Mesenchymal stem cell (in vitro differentiated cells and primary cell): ENCODE measurements at regions not wholly inside any gene's neighbourhood (a gene's known extent, or its start where the extent isn't known, plus 50 kb on each side); places are given as distances from the start of the nearest gene placed in this dataset.

ENCODE experiments used
- DNase-seq: peaks from one replicate; pipeline ENCODE4 v3.0.0-alpha.2; 2013
- H2AFZ ChIP-seq: one replicate; pipeline ENCODE4 v1.6.1; 2013; ENCODE audit warnings: low read depth, mild to moderate bottlenecking, control low read depth, inconsistent platforms, low read length, moderate library complexity
- H2AK5ac ChIP-seq: 2 replicates; pipeline ENCODE4 v1.6.1; 2013; ENCODE audit warnings: low read length, moderate library complexity, mild to moderate bottlenecking, inconsistent platforms; ENCODE audit not compliant: severe bottlenecking
- H2BK120ac ChIP-seq: one replicate; pipeline ENCODE4 v1.6.1; 2013; ENCODE audit warnings: low read depth, mild to moderate bottlenecking, inconsistent platforms, low read length, moderate library complexity
- H2BK12ac ChIP-seq, 2 experiments: one replicate each; pipeline ENCODE4 v1.6.1; 2013; ENCODE audit warnings: inconsistent platforms in 2 of 2, low read length in 2 of 2, mild to moderate bottlenecking in 2 of 2, moderate library complexity in 2 of 2, control low read depth in 1 of 2
- H2BK15ac ChIP-seq: one replicate; pipeline ENCODE4 v1.6.1; 2013; ENCODE audit warnings: mild to moderate bottlenecking, low read depth, inconsistent platforms; ENCODE audit not compliant: poor library complexity, severe bottlenecking
- H2BK5ac ChIP-seq: 2 replicates; pipeline ENCODE4 v1.6.1; 2013; ENCODE audit warnings: low read depth, mild to moderate bottlenecking, low read length, control low read depth, inconsistent platforms; ENCODE audit not compliant: poor library complexity, severe bottlenecking
- H3K14ac ChIP-seq, 2 experiments: one replicate each; pipeline ENCODE4 v1.6.1; 2013; ENCODE audit warnings: inconsistent platforms in 2 of 2, low read length in 2 of 2, control low read depth in 1 of 2, mild to moderate bottlenecking in 1 of 2, moderate library complexity in 1 of 2
- H3K18ac ChIP-seq, 2 experiments: one replicate each; pipeline ENCODE4 v1.6.1; 2013; ENCODE audit warnings: inconsistent platforms in 2 of 2, low read length in 2 of 2, control low read depth in 1 of 2, low read depth in 1 of 2, mild to moderate bottlenecking in 1 of 2
- H3K23ac ChIP-seq, 2 experiments: one replicate each; pipeline ENCODE4 v1.6.1; 2013; ENCODE audit warnings: inconsistent platforms in 2 of 2, low read length in 2 of 2, mild to moderate bottlenecking in 2 of 2, moderate library complexity in 2 of 2, control low read depth in 1 of 2
- H3K27ac ChIP-seq: 2 replicates; pipeline ENCODE4 v1.5.1; 2013; ENCODE audit warnings: mild to moderate bottlenecking, moderate library complexity, low read length, control low read depth, inconsistent platforms; ENCODE audit not compliant: poor library complexity, severe bottlenecking
- H3K27me3 ChIP-seq, 2 experiments: 2 replicates each; pipeline versions ENCODE4 v1.6.1 to v1.7.0; 2013; ENCODE audit warnings: low read length in 2 of 2, mild to moderate bottlenecking in 2 of 2, moderate library complexity in 2 of 2, control low read depth in 1 of 2, inconsistent platforms in 1 of 2; ENCODE audit not compliant: control insufficient read depth in 1 of 2, insufficient read depth in 1 of 2
- H3K36me3 ChIP-seq, 2 experiments: 2 replicates each; pipeline versions ENCODE4 v1.6.1 to v1.7.0; 2013; ENCODE audit warnings: low read length in 2 of 2, control low read depth in 1 of 2, inconsistent platforms in 1 of 2, low read depth in 1 of 2, mild to moderate bottlenecking in 1 of 2; ENCODE audit not compliant: insufficient read depth in 2 of 2, control insufficient read depth in 1 of 2
- H3K4ac ChIP-seq, 2 experiments: one replicate each; pipeline ENCODE4 v1.6.1; 2013; ENCODE audit warnings: inconsistent platforms in 2 of 2, low read length in 2 of 2, mild to moderate bottlenecking in 2 of 2, moderate library complexity in 2 of 2, control low read depth in 1 of 2, low read depth in 1 of 2
- H3K4me1 ChIP-seq: 2 replicates; pipeline ENCODE4 v1.6.1; 2013; ENCODE audit warnings: low read depth, low read length, control low read depth; ENCODE audit not compliant: control insufficient read depth, insufficient read depth
- H3K4me2 ChIP-seq: 2 replicates; pipeline ENCODE4 v1.6.1; 2013; ENCODE audit warnings: low read length, mild to moderate bottlenecking, inconsistent platforms; ENCODE audit not compliant: poor library complexity, severe bottlenecking
- H3K4me3 ChIP-seq, 2 experiments: 2 replicates each; pipeline versions ENCODE4 v1.5.1 to v1.7.0; 2013; ENCODE audit warnings: low read length in 2 of 2, mild to moderate bottlenecking in 2 of 2, control low read depth in 1 of 2, low read depth in 1 of 2; ENCODE audit not compliant: insufficient read depth in 1 of 2
- H3K79me1 ChIP-seq: replicated peaks from 2 replicates; pipeline ENCODE4 v1.6.1; 2013; ENCODE audit warnings: mild to moderate bottlenecking, control low read depth, low read length, inconsistent platforms; ENCODE audit not compliant: poor library complexity, severe bottlenecking
- H3K9ac ChIP-seq: 2 replicates; pipeline ENCODE4 v1.7.0; 2013; ENCODE audit warnings: mild to moderate bottlenecking, low read length, moderate library complexity
- H3K9me3 ChIP-seq: 2 replicates; pipeline ENCODE4 v1.7.0; 2013; ENCODE audit warnings: mild to moderate bottlenecking, low read length; ENCODE audit not compliant: control insufficient read depth
- H4K8ac ChIP-seq: one replicate; pipeline ENCODE4 v1.6.1; 2013; ENCODE audit warnings: inconsistent platforms, mild to moderate bottlenecking, low read length, moderate library complexity
- H4K91ac ChIP-seq: one replicate; pipeline ENCODE4 v1.6.1; 2013; ENCODE audit warnings: mild to moderate bottlenecking, low read length, inconsistent platforms
- WGBS: methylation state at CpG from one replicate; pipeline ENCODE4 v1.1.7; 2013; ENCODE audit warnings: mixed read lengths; 5-methylcytosine and 5-hydroxymethylcytosine counted together

DNA sequence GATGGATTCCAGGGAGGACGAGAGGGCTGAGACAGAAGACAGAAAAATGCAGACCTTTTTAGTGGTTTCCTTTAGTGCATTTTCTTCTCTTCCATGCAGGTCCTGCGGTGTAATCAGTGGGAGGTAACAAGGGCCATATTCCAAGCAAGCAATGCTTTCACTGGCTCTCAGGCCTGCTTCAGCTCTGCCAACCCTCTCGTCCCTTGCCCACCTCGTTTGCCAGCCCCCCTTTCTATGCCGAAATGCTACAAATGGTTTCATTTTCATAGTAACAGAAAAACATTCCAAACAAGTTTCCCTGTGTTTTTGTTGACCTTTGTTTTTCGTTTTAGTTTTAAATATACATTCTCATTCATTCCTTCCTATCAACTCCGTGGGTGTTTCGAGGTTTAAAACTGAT is 443.1 kb downstream of the TTLL7 start:
- Histone ChIP-seq H3K27me3 (no peaks in the 10 kb centered on the region), H4K8ac (no peak overlapping the region), H3K23ac (no peak overlapping the region), H3K14ac (no peak overlapping the region), H3K18ac (no peak overlapping the region), H2BK5ac (no peak overlapping the region), H2BK15ac (no peak overlapping the region), H4K91ac (no peak overlapping the region), H3K27ac (no peak overlapping the region), H3K9ac (peak overlapping the region; percentile 10), H2AK5ac (no peak overlapping the region), H3K36me3 (no peaks in the 10 kb centered on the region), H3K4ac (no peak overlapping the region), H2BK12ac (no peak overlapping the region), H3K4me1 (peaks cover 5% of the 10 kb centered on the region), H3K4me2 (no peak overlapping the region), H3K4me3 (peak overlapping the region in 1 of 2 experiments; percentile 19), H2BK120ac (no peak overlapping the region), H2AFZ (no peak overlapping the region), H3K79me1 (no peaks in the 10 kb centered on the region), H3K9me3 (no peaks in the 10 kb centered on the region)
- WGBS = 90% methylated on average over 6 of the region's 8 CpGs
- no peak for DNase-seq

DNA sequence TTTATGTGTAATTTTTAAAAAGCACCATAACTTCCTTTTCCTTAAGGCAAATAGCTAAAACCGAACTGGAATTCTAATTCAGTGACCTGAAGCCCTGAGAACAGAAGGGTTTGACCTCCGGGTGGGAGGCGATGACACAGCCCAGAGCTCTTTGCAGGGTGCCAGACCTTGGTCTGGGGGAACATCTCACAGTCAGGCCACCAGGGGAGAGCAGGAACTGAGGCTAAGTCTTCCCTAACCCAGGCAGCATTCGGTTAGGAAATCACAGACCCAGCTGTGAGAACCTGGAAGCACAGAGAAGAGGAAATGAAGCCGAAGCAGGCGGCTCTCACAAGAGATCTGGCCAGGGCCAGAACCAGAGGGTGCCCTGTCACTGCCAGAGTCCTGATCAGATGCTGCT is 444.8 kb downstream of the TTLL7 start:
- Histone ChIP-seq H2AK5ac (no peak overlapping the region), H3K27ac (no peak overlapping the region), H3K4me2 (no peak overlapping the region), H3K14ac (peak overlapping the region in 1 of 2 experiments; percentile 55), H3K36me3 (no peaks in the 10 kb centered on the region), H2BK15ac (no peak overlapping the region), H3K4ac (no peak overlapping the region), H3K4me1 (peaks cover 5% of the 10 kb centered on the region), H4K8ac (no peak overlapping the region), H2AFZ (peak overlapping the region; percentile 80), H3K4me3 (no peak overlapping the region), H3K79me1 (no peaks in the 10 kb centered on the region), H4K91ac (no peak overlapping the region), H3K9ac (peak overlapping the region; percentile 19), H2BK120ac (no peak overlapping the region), H3K9me3 (peaks cover 1% of the 10 kb centered on the region), H3K23ac (no peak overlapping the region), H3K18ac (no peak overlapping the region), H2BK12ac (peak overlapping the region in 1 of 2 experiments; percentile 34), H2BK5ac (no peak overlapping the region), H3K27me3 (no peaks in the 10 kb centered on the region)
- peak; percentile 10 for DNase-seq
- WGBS = 26% methylated on average over 6 of the region's 6 CpGs

DNA sequence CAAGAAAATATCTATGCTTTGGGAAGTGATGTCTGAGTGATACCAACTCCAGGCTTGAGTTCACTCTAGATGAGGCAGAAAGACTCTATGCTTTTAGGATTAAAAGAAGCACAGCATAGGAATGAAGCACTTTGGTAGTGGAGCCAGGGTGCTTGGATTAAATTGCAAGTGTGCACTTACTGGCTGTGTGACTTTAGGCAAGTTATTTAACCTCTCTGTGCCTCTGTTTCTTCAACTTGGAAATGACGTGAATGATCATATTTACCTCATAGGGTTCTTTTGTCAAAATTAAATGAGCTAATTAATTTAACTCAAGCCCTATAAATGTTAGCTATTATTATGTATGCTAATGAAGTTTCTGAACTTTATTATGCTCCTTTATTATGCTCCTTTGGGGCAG is 446.1 kb downstream of the TTLL7 start:
- no peak overlapping the region for H2BK5ac ChIP-seq
- no peak overlapping the region for H2AFZ ChIP-seq
- no peak overlapping the region for H3K4me3 ChIP-seq
- no peak overlapping the region for H4K8ac ChIP-seq
- no peak overlapping the region for H3K9ac ChIP-seq
- H3K9me3 ChIP-seq = peaks cover 3% of the 10 kb centered on the region
- no peak overlapping the region for H3K27ac ChIP-seq
- no peaks in the 10 kb centered on the region for H3K27me3 ChIP-seq
- no peak overlapping the region for H2BK12ac ChIP-seq
- no peak overlapping the region for H3K14ac ChIP-seq
- no peak overlapping the region for H3K23ac ChIP-seq
- no peak overlapping the region for H4K91ac ChIP-seq
- no peak overlapping the region for H3K4ac ChIP-seq
- no peak overlapping the region for H2BK120ac ChIP-seq
- no CpG with 5 or more reads among the region's 1 CpG for WGBS
- no peak for DNase-seq
- H3K4me2 ChIP-seq = no peak overlapping the region
- no peak overlapping the region for H3K18ac ChIP-seq
- no peaks in the 10 kb centered on the region for H3K36me3 ChIP-seq
- H3K79me1 ChIP-seq = no peaks in the 10 kb centered on the region
- peaks cover 5% of the 10 kb centered on the region for H3K4me1 ChIP-seq
- H2BK15ac ChIP-seq = no peak overlapping the region
- H2AK5ac ChIP-seq = no peak overlapping the region

DNA sequence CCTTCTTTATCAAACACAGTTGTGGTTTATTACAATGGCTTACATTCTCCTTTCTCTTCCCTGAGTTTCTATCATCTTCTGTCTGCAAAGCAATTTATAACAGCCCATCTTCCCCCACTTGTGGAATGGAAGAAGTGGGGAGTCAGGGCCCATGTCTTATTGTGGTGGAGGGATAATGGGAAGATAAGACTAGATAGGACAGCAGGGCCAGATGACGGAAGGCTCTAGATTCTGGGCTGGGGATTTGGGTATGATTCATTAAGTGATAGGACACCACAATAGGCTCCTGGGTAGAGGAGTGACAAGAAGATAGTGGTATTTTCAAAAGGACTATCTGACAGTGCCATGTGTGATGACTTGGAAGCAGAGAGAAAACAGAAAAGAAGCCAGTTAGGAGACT is 450.6 kb downstream of the TTLL7 start:
- no peaks in the 10 kb centered on the region for H3K27me3 ChIP-seq
- H3K36me3 ChIP-seq = no peaks in the 10 kb centered on the region
- H2BK120ac ChIP-seq = no peak overlapping the region
- no peak overlapping the region for H2BK12ac ChIP-seq
- no peak overlapping the region for H3K27ac ChIP-seq
- no peak overlapping the region for H3K23ac ChIP-seq
- H3K4me2 ChIP-seq = no peak overlapping the region
- no peak overlapping the region for H2BK5ac ChIP-seq
- H2AK5ac ChIP-seq = no peak overlapping the region
- H3K14ac ChIP-seq = no peak overlapping the region
- H2BK15ac ChIP-seq = peak overlapping the region; percentile 74
- H3K9me3 ChIP-seq = peaks cover 3% of the 10 kb centered on the region
- WGBS = 97% methylated on average over 1 of the region's 1 CpG
- H2AFZ ChIP-seq = no peak overlapping the region
- no peaks in the 10 kb centered on the region for H3K79me1 ChIP-seq
- H4K91ac ChIP-seq = no peak overlapping the region
- H3K4ac ChIP-seq = peak overlapping the region in 1 of 2 experiments; percentile 6
- no peak overlapping the region for H3K9ac ChIP-seq
- no peak overlapping the region for H3K4me3 ChIP-seq
- no peak overlapping the region for H4K8ac ChIP-seq
- no peak for DNase-seq
- no peaks in the 10 kb centered on the region for H3K4me1 ChIP-seq
- H3K18ac ChIP-seq = no peak overlapping the region
